PC-3 (cell line): ENCODE measurements at regions not wholly inside any gene's neighbourhood (a gene's known extent, or its start where the extent isn't known, plus 50 kb on each side); places are given as distances from the start of the nearest gene placed in this dataset.

Source experiments
- EZH2 ChIP-seq: fragments of 300-600 bp; sonication (generic); IDR thresholded peaks from one replicate; pipeline ENCODE4 v1.6.1; 2017; ENCODE audit warnings: antibody characterized with exemption, mild to moderate bottlenecking, low read length; ENCODE audit not compliant: unreplicated experiment
- EZH2phosphoT487 ChIP-seq: fragments of 300-600 bp; sonication (generic); IDR thresholded peaks from 2 replicates; pipeline ENCODE4 v1.6.1; 2018; ENCODE audit warnings: mild to moderate bottlenecking, antibody characterized with exemption, low read length, borderline replicate concordance
- TF ChIP-seq, protein P1 (sequence below): fragments of 300-600 bp; sonication (generic); conservative IDR thresholded peaks from 2 replicates; pipeline ENCODE4 v1.5.1; 2017; ENCODE audit warnings: antibody characterized with exemption, low read depth, mild to moderate bottlenecking, low read length

DNA sequence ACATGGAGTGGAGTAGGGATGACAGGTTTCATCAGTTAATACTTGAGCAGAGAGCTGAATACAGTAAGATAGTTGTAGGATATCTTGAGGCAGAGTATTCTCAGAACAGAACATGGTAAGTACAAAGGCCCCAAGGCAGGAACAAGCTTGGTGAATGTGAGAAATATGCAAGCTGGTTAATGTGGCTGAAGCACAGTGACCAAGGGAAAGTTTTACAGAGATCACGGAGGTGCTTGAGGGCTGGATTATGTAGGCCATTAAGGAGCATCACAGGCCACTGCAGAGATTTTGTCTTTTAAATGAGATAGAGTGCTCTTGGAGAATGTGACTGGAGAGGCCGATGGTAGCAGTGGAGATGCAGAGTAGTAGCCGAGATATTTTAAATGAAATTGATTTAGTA, 54.0 kb upstream of the BOLA1 start:
- TF ChIP-seq, protein P1, sequence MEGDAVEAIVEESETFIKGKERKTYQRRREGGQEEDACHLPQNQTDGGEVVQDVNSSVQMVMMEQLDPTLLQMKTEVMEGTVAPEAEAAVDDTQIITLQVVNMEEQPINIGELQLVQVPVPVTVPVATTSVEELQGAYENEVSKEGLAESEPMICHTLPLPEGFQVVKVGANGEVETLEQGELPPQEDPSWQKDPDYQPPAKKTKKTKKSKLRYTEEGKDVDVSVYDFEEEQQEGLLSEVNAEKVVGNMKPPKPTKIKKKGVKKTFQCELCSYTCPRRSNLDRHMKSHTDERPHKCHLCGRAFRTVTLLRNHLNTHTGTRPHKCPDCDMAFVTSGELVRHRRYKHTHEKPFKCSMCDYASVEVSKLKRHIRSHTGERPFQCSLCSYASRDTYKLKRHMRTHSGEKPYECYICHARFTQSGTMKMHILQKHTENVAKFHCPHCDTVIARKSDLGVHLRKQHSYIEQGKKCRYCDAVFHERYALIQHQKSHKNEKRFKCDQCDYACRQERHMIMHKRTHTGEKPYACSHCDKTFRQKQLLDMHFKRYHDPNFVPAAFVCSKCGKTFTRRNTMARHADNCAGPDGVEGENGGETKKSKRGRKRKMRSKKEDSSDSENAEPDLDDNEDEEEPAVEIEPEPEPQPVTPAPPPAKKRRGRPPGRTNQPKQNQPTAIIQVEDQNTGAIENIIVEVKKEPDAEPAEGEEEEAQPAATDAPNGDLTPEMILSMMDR: no peak
- TF ChIP-seq EZH2phosphoT487 (no peak), EZH2 (no peak)
